ENCODE measurements at regions not wholly inside any gene's neighbourhood (a gene's known extent, or its start where the extent isn't known, plus 50 kb on each side); places are given as distances from the start of the nearest gene placed in this dataset.

- no peak overlapping the region for H3K4me2 ChIP-seq (ENCODE audit: low read depth, low read length, poor library complexity, severe bottlenecking)
- H3K9me3 ChIP-seq (ENCODE audit: insufficient read depth, low read depth, low read length) = no peaks in the 10 kb centered on the region
- no peaks in the 10 kb centered on the region for H3K36me3 ChIP-seq (ENCODE audit: insufficient read depth, low read length)
- no peak overlapping the region for H3K9ac ChIP-seq (ENCODE audit: low read depth, low read length, poor library complexity, severe bottlenecking)
- H3F3A ChIP-seq (ENCODE audit: low read depth) = no peaks in the 10 kb centered on the region
- no peaks in the 10 kb centered on the region for H3K9me2 ChIP-seq (replicated peaks; ENCODE audit: low read depth, low read length)
- no peak for TF ChIP-seq EZH2phosphoT487 (IDR thresholded peaks at IDR 0.05; ENCODE audit: borderline replicate concordance)
- no peak for TF ChIP-seq CTCF (conservative IDR thresholded peaks at IDR 0.05; ENCODE audit: low read length)
- H2AFZ ChIP-seq (ENCODE audit: low read length) = no peak overlapping the region
- H4K20me1 ChIP-seq (ENCODE audit: insufficient read depth, low read length, poor library complexity, severe bottlenecking) = no peaks in the 10 kb centered on the region
- no peaks in the 10 kb centered on the region for H3K4me1 ChIP-seq (ENCODE audit: insufficient read depth, low read length, poor library complexity, severe bottlenecking)
- no peak overlapping the region for H3K4me3 ChIP-seq (ENCODE audit: low read length, poor library complexity, severe bottlenecking)
- H3K27me3 ChIP-seq (ENCODE audit: insufficient read depth, low read length, poor library complexity, severe bottlenecking) = no peaks in the 10 kb centered on the region
- H3K79me2 ChIP-seq (ENCODE audit: insufficient read depth, low read length) = no peaks in the 10 kb centered on the region
Observed at GRCh38 chr13:21831654-21832324, 160.9 kb downstream of the FGF9 start.

- Histone ChIP-seq H3K9ac (ENCODE audit: low read depth, low read length, poor library complexity, severe bottlenecking) (no peak overlapping the region), H3K9me2 (replicated peaks; ENCODE audit: low read depth, low read length) (no peaks in the 10 kb centered on the region), H3K27me3 (ENCODE audit: insufficient read depth, low read length, poor library complexity, severe bottlenecking) (no peaks in the 10 kb centered on the region), H3K9me3 (ENCODE audit: insufficient read depth, low read depth, low read length) (no peaks in the 10 kb centered on the region), H3K79me2 (ENCODE audit: insufficient read depth, low read length) (no peaks in the 10 kb centered on the region), H3K36me3 (ENCODE audit: insufficient read depth, low read length) (no peaks in the 10 kb centered on the region), H2AFZ (ENCODE audit: low read length) (no peak overlapping the region), H3K4me1 (ENCODE audit: insufficient read depth, low read length, poor library complexity, severe bottlenecking) (no peaks in the 10 kb centered on the region), H3K4me2 (ENCODE audit: low read depth, low read length, poor library complexity, severe bottlenecking) (no peak overlapping the region), H3F3A (ENCODE audit: low read depth) (no peaks in the 10 kb centered on the region), H4K20me1 (ENCODE audit: insufficient read depth, low read length, poor library complexity, severe bottlenecking) (no peaks in the 10 kb centered on the region), H3K4me3 (ENCODE audit: low read length, poor library complexity, severe bottlenecking) (no peak overlapping the region)
- TF ChIP-seq EZH2phosphoT487 (IDR thresholded peaks at IDR 0.05; ENCODE audit: borderline replicate concordance) = no peak
- TF ChIP-seq CTCF (conservative IDR thresholded peaks at IDR 0.05; ENCODE audit: low read length) = no peak
Observed at GRCh38 chr13:21833921-21834320, 163.0 kb downstream of the FGF9 start.

- Histone ChIP-seq H4K20me1 (ENCODE audit: insufficient read depth, low read length, poor library complexity, severe bottlenecking) (no peaks in the 10 kb centered on the region), H3K9me3 (ENCODE audit: insufficient read depth, low read depth, low read length) (no peaks in the 10 kb centered on the region), H3K9ac (ENCODE audit: low read depth, low read length, poor library complexity, severe bottlenecking) (no peak overlapping the region), H3K4me1 (ENCODE audit: insufficient read depth, low read length, poor library complexity, severe bottlenecking) (no peaks in the 10 kb centered on the region), H3F3A (ENCODE audit: low read depth) (no peaks in the 10 kb centered on the region), H3K27me3 (ENCODE audit: insufficient read depth, low read length, poor library complexity, severe bottlenecking) (no peaks in the 10 kb centered on the region), H3K4me2 (ENCODE audit: low read depth, low read length, poor library complexity, severe bottlenecking) (no peak overlapping the region), H3K79me2 (ENCODE audit: insufficient read depth, low read length) (no peaks in the 10 kb centered on the region), H3K36me3 (ENCODE audit: insufficient read depth, low read length) (no peaks in the 10 kb centered on the region), H3K4me3 (ENCODE audit: low read length, poor library complexity, severe bottlenecking) (no peak overlapping the region), H2AFZ (ENCODE audit: low read length) (no peak overlapping the region), H3K9me2 (replicated peaks; ENCODE audit: low read depth, low read length) (no peaks in the 10 kb centered on the region)
- TF ChIP-seq CTCF (conservative IDR thresholded peaks at IDR 0.05; ENCODE audit: low read length) (no peak), EZH2phosphoT487 (IDR thresholded peaks at IDR 0.05; ENCODE audit: borderline replicate concordance) (no peak)
Observed at GRCh38 chr13:21834521-21834920, 163.6 kb downstream of the FGF9 start.
